ENCODE measurements at regions not wholly inside any gene's neighbourhood (a gene's known extent, or its start where the extent isn't known, plus 50 kb on each side); places are given as distances from the start of the nearest gene placed in this dataset. TPM values are rescaled to one million over a fixed set of nuclear protein-coding genes. Genes with fewer than 3 reads are reported as not detected.
"Not testable (repeated sequence)": the region's sequence is repeated elsewhere in the genome, so short reads cannot be mapped to it uniquely, and the experiment has no call there.

DNA sequence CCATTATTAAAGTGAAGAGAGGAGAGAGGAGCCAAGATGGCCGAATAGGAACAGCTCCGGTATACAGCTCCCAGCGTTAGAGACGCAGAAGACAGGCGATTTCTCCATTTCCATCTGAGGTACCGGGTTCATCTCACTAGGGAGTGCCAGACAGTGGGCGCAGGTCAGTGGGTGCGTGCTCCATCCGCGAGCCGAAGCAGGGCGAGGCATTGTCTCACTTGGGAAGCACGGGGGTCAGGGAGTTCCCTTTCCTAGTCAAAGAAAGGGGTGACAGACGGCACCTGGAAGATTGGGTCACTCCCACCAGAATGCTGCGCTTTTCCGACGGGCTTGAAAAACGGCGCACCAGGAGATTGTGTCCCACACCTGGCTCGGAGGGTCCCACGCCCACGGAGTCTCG lies 1305.3 kb downstream of the FOXD4L5 start:
- not testable (repeated sequence) for H3K4me3 ChIP-seq (ENCODE audit: low read depth, low read length); DNase-seq (ENCODE audit: low read depth)

Small RNA genes in the stretch of these regions (small RNA-seq; reads per million reads assigned to genes)
- not detected for gene RF00026
